Stomach (tissue), 8 donors: ENCODE measurements at regions not wholly inside any gene's neighbourhood (a gene's known extent, or its start where the extent isn't known, plus 50 kb on each side); places are given as distances from the start of the nearest gene placed in this dataset.

Experiments
- DNase-seq, 2 donors: peaks; one replicate each; pipeline versions ENCODE4 v3.0.0 to v3.0.0-alpha.2; 2013 to 2019
- H3K27ac ChIP-seq, 5 donors: fragments of 200-600 bp in 4 of 5; sonication (generic) in 4 of 5; one replicate each; pipeline ENCODE4 v1.5.1; 2013 to 2019; ENCODE audit warnings: mild to moderate bottlenecking in 1 of 5, moderate library complexity in 1 of 5
- H3K27me3 ChIP-seq, 3 donors: fragments of 200-600 bp; sonication (generic); one replicate each; pipeline ENCODE4 v1.5.1; 2017 to 2019; ENCODE audit warnings: mixed run types in 1 of 3
- H3K36me3 ChIP-seq, 4 donors: fragments of 200-600 bp; sonication (generic); 1 replicate in 3 of 4; 2 replicates in 1 of 4; pipeline ENCODE4 v1.5.1; 2016 to 2019
- H3K4me1 ChIP-seq, 4 donors: fragments of 200-600 bp; sonication (generic); one replicate each; pipeline ENCODE4 v1.5.1; 2016 to 2019
- H3K4me3 ChIP-seq, 4 donors: fragments of 200-600 bp; sonication (generic) in 3 of 4; one replicate each; pipeline ENCODE4 v1.5.1; 2016 to 2019; ENCODE audit warnings: mild to moderate bottlenecking in 1 of 4
- H3K9me3 ChIP-seq, 4 donors: fragments of 200-600 bp; sonication (generic); one replicate each; pipeline ENCODE4 v1.5.1; 2016 to 2019
- EP300 ChIP-seq: sonication (generic); formaldehyde crosslinking; IDR thresholded peaks from one replicate; pipeline ENCODE4 v1.6.1; 2017; ENCODE audit warnings: antibody characterized with exemption
- POLR2A ChIP-seq, 4 donors: fragments of 450-650 bp; IDR thresholded peaks; one replicate each; pipeline ENCODE4 v1.6.1; 2016; ENCODE audit warnings: antibody characterized with exemption in 4 of 4, control low read depth in 2 of 4, mild to moderate bottlenecking in 1 of 4, moderate library complexity in 1 of 4
- POLR2AphosphoS5 ChIP-seq, 3 donors: sonication (generic); formaldehyde crosslinking; IDR thresholded peaks; one replicate each; pipeline ENCODE4 v1.6.1; 2016; ENCODE audit warnings: antibody characterized with exemption in 3 of 3
- WGBS, 5 donors: extraction: QIAGEN DNeasy Blood & Tissue Kit in 3 of 5; methylation state at CpG; one replicate each; pipeline versions ENCODE4 v1.1.5 to v1.1.7; 2013 to 2018; 5-methylcytosine and 5-hydroxymethylcytosine counted together
- intact Hi-C: fragments of 100-400 bp; cut with DNase I; formaldehyde crosslinking; loops from one replicate; pipeline ENCODE4 v1.15.1; 2023; ENCODE audit warnings: low total_unique reads
- TF ChIP-seq, protein P1 (sequence below), 7 experiments: fragments of 450-650 bp in 4 of 7; fragments of 200-600 bp in 3 of 7; sonication (generic) in 3 of 7; IDR thresholded peaks; one replicate each; pipeline ENCODE4 v1.5.1; 2016 to 2019; ENCODE audit warnings: antibody characterized with exemption in 7 of 7, control low read depth in 2 of 7, mild to moderate bottlenecking in 1 of 7
- donor health status: healthy with polysubstance abuse.
- donor health status: Bipolar disorder and iron deficiency.
- donor health status: healthy.

DNA sequence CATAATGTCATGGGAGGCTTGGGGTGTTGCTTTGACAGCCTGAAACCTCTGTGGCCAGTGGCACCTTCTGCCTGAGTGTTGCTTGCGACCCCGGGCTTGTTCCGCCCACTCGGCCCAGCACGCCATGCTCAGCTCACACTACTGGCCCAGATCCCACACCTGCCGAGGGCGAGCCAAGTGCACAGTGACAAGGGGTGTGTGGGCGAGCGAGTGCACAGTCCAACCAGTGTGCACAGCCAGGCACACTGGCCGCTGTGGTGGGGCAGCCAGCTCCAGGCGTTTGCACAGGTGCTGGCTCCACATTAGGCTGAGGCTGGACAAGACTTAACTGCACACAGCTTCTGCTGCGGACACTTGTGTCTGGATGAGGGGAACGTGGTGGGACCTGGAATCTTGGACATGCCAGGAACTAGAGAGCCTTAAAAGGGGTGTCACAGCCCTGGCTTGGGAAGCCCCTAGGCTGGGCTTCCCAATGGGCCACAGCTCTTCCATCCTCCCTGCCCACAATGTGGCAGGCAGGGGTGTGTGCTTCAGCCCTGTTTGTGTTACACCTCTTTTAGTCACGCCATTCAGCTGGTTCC lies 609.2 kb upstream of the FOXG1 start:
- Histone ChIP-seq H3K27ac (no peak overlapping the region), H3K27me3 (no peaks in the 10 kb centered on the region), H3K4me3 (no peak overlapping the region), H3K36me3 (no peaks in the 10 kb centered on the region), H3K9me3 (peaks cover 0 to 15% (median 5%) of the 10 kb centered on the region in 4 donors), H3K4me1 (no peaks in the 10 kb centered on the region)
- 75 to 89% (median 86%) methylated on average over 10 to 14 of the region's 14 CpGs for WGBS, 5 donors
- DNase-seq: no peak
- TF ChIP-seq EP300 (no peak), POLR2A (IDR thresholded peaks at IDR 0.05) (no peak), POLR2AphosphoS5 (IDR thresholded peaks at IDR 0.05) (no peak)
- TF ChIP-seq, protein P1, sequence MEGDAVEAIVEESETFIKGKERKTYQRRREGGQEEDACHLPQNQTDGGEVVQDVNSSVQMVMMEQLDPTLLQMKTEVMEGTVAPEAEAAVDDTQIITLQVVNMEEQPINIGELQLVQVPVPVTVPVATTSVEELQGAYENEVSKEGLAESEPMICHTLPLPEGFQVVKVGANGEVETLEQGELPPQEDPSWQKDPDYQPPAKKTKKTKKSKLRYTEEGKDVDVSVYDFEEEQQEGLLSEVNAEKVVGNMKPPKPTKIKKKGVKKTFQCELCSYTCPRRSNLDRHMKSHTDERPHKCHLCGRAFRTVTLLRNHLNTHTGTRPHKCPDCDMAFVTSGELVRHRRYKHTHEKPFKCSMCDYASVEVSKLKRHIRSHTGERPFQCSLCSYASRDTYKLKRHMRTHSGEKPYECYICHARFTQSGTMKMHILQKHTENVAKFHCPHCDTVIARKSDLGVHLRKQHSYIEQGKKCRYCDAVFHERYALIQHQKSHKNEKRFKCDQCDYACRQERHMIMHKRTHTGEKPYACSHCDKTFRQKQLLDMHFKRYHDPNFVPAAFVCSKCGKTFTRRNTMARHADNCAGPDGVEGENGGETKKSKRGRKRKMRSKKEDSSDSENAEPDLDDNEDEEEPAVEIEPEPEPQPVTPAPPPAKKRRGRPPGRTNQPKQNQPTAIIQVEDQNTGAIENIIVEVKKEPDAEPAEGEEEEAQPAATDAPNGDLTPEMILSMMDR (IDR thresholded peaks at IDR 0.05): no peak
- intact Hi-C loops: no loop called here

DNA sequence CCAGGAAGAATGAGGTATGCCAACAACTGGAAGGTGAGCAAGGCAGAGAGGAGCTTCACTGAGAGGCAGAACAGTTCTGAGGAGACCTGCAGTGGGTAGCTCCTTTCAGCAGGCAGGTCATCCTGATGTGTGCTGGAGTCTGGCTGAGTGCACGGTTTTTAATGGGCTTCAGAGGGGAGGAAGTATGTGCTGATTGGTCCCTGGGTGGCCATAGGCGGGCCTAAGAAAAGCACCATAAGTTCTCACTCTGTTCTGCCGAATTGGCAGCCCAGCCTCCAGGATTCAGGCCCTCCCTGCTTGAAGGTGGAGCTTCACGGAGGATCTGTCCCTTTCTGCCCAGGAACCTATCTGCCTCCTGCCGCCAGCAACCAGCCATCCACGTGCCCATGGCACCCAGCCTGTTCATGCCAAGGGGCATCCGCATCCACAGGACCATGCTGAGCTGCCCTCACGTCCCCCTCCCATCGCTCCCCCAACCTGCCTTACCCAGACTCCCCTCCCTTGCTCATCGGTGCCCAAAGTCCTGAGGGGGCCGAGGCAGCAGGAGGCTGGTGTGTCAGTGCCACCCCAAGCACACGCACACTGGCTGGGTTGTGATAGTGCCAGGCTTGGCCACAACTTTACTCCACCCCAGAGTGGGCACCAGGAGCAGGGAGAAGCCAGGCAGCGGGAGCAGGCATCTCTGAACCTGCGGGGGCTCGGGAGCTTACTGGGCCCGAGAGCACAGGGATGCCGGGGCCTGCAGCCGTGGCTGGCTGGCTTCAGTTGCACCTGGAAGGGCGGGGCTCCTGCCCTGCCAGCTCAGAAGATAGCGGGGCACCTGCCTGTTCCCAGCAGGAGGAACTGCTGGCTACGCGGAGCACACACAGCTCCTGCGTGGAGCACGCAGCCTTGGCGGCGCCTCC lies 608.4 kb upstream of the FOXG1 start:
- no peaks in the 10 kb centered on the region for H3K4me1 ChIP-seq
- no peaks in the 10 kb centered on the region for H3K27me3 ChIP-seq
- intact Hi-C loops: no loop called here
- no peak overlapping the region for H3K27ac ChIP-seq
- 82 to 92% (median 87%) methylated on average over 18 to 26 of the region's 26 CpGs for WGBS, 5 donors
- no peak for DNase-seq
- TF ChIP-seq, protein P1 (IDR thresholded peaks at IDR 0.05): no peak
- TF ChIP-seq POLR2AphosphoS5 (IDR thresholded peaks at IDR 0.05): no peak
- no peak for TF ChIP-seq EP300
- no peak for TF ChIP-seq POLR2A (IDR thresholded peaks at IDR 0.05)
- no peak overlapping the region for H3K4me3 ChIP-seq
- peaks cover 0 to 15% (median 5%) of the 10 kb centered on the region in 4 donors for H3K9me3 ChIP-seq
- H3K36me3 ChIP-seq: no peaks in the 10 kb centered on the region

DNA sequence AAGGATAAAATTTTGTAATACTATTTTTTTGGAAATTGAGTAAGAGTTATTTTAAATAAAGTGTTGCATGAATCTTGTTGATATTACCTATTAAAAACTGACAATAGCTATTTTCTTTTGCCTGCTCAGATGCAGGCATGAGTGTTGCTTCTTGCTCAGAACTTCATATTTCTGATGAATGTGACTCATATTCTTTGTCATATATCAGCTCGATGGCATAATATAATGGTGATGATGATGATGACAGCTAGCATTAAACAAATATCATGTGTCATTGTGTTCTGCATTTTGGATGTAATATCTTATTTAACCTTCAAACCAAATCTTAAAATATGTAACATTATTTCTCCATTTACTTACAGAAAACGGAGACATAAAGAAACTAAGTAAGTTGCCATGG lies 605.5 kb upstream of the FOXG1 start:
- Histone ChIP-seq H3K27me3 (no peaks in the 10 kb centered on the region), H3K4me3 (no peak overlapping the region), H3K9me3 (peaks cover 0 to 16% (median 8%) of the 10 kb centered on the region in 4 donors), H3K4me1 (no peaks in the 10 kb centered on the region), H3K27ac (no peak overlapping the region), H3K36me3 (no peaks in the 10 kb centered on the region)
- TF ChIP-seq POLR2A (IDR thresholded peaks at IDR 0.05) (no peak), EP300 (no peak), POLR2AphosphoS5 (IDR thresholded peaks at IDR 0.05) (no peak)
- TF ChIP-seq, protein P1 (IDR thresholded peaks at IDR 0.05): no peak
- no peak for DNase-seq
- 79 to 88% (median 84%) methylated on average over 2 of the region's 2 CpGs for WGBS, 5 donors
- intact Hi-C loops: no loop called here

DNA sequence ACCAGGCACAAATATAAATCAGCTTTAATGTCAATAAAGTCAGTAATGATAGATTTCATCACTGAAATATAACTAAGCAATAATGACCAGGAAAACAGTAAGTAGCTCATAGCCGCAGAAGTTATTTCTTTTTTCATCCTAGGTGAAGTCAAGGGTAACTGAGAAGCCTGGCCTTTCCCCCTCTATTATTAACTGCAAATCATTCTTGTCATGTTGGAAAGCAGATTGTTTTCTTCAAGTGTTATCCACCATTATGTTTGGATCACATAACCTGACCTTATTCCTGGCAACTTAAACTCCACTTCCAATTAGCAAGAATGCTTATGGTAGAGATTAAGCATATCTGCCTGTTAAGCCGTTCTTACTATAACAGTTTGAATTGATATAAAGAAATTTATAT lies 603.4 kb upstream of the FOXG1 start:
- intact Hi-C loops: no loop called here
- H3K27ac ChIP-seq: no peak overlapping the region
- 39 to 68% (median 53%) methylated on average over 2 of the region's 2 CpGs for WGBS, 5 donors
- H3K36me3 ChIP-seq: no peaks in the 10 kb centered on the region
- DNase-seq: no peak
- H3K4me3 ChIP-seq: no peak overlapping the region
- no peaks in the 10 kb centered on the region for H3K4me1 ChIP-seq
- TF ChIP-seq POLR2AphosphoS5 (IDR thresholded peaks at IDR 0.05) (no peak), EP300 (no peak), POLR2A (IDR thresholded peaks at IDR 0.05) (no peak)
- TF ChIP-seq, protein P1 (IDR thresholded peaks at IDR 0.05): no peak
- H3K9me3 ChIP-seq: peaks cover 0 to 15% (median 5%) of the 10 kb centered on the region in 4 donors
- H3K27me3 ChIP-seq: no peaks in the 10 kb centered on the region
